ENCODE measurements at regions not wholly inside any gene's neighbourhood (a gene's known extent, or its start where the extent isn't known, plus 50 kb on each side); places are given as distances from the start of the nearest gene placed in this dataset.

DNA sequence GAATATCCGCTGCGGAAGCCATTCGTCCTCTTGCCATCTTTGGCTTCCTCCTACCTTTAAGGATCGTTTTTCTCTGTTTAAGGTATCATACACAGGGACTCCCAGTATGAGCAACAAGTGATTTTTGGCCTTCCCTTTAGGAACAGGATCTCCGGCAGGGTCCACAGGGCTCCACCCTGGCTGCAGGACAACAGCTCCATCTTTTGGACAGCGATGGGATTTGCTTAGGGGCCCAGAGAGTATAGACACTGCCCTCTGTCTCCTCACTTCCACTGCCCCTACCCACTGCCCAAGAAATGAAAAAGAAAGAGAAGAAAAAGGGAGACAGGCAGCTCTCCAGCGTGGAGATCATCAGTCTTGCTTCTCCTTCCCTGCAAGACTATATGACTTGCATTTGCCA is 224.5 kb downstream of the UXS1 start:
- TF ChIP-seq, protein P1, sequence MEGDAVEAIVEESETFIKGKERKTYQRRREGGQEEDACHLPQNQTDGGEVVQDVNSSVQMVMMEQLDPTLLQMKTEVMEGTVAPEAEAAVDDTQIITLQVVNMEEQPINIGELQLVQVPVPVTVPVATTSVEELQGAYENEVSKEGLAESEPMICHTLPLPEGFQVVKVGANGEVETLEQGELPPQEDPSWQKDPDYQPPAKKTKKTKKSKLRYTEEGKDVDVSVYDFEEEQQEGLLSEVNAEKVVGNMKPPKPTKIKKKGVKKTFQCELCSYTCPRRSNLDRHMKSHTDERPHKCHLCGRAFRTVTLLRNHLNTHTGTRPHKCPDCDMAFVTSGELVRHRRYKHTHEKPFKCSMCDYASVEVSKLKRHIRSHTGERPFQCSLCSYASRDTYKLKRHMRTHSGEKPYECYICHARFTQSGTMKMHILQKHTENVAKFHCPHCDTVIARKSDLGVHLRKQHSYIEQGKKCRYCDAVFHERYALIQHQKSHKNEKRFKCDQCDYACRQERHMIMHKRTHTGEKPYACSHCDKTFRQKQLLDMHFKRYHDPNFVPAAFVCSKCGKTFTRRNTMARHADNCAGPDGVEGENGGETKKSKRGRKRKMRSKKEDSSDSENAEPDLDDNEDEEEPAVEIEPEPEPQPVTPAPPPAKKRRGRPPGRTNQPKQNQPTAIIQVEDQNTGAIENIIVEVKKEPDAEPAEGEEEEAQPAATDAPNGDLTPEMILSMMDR (IDR thresholded peaks at IDR 0.05): no peak
- TF ChIP-seq EP300 (IDR thresholded peaks at IDR 0.05) (no peak), POLR2AphosphoS5 (IDR thresholded peaks at IDR 0.05) (no peak)
